Calu3 (cell line): ENCODE measurements at regions not wholly inside any gene's neighbourhood (a gene's known extent, or its start where the extent isn't known, plus 50 kb on each side); places are given as distances from the start of the nearest gene placed in this dataset.

Source experiments
- BruUV-seq: library from RNA; stranded (reverse); fragments of 400-500 nt; replicated peaks from 2 replicates; lab custom pipeline; 2021; lab: Mats Ljungman, UMichigan
- CTCF ChIA-PET: fragments of 300-600 bp; sonication (Branson Sonifier 250); formaldehyde crosslinking; loops from one replicate; lab custom pipeline; 2022; ENCODE audit warnings: antibody characterized with exemption; lab: Charles Lee
- DNase-seq: peaks from one replicate; pipeline ENCODE4 v3.0.0; 2022
- H3K27ac Mint-ChIP-seq: one replicate; pipeline ENCODE4 v1.8.0; 2022; ENCODE audit warnings: mixed read lengths; ENCODE audit not compliant: unreplicated experiment
- H3K27me3 Mint-ChIP-seq: one replicate; pipeline ENCODE4 v1.8.0; 2022; ENCODE audit warnings: mixed read lengths; ENCODE audit not compliant: unreplicated experiment
- H3K36me3 Mint-ChIP-seq: one replicate; pipeline ENCODE4 v1.8.0; 2022; ENCODE audit warnings: mild to moderate bottlenecking, moderate library complexity, mixed read lengths; ENCODE audit not compliant: insufficient read depth, unreplicated experiment
- H3K4me1 Mint-ChIP-seq: one replicate; pipeline ENCODE4 v1.8.0; 2022; ENCODE audit warnings: mild to moderate bottlenecking, low read depth, mixed read lengths; ENCODE audit not compliant: unreplicated experiment
- H3K4me3 Mint-ChIP-seq: one replicate; pipeline ENCODE4 v1.8.0; 2022; ENCODE audit warnings: mild to moderate bottlenecking, low read depth, moderate library complexity, mixed read lengths; ENCODE audit not compliant: unreplicated experiment
- H3K9me3 Mint-ChIP-seq: one replicate; pipeline ENCODE4 v1.8.0; 2022; ENCODE audit warnings: low read depth, mixed read lengths; ENCODE audit not compliant: unreplicated experiment
- intact Hi-C: fragments of 100-400 bp; cut with micrococcal nuclease; formaldehyde crosslinking; loops from one replicate; pipeline ENCODE4 v1.10.0; 2022; ENCODE audit not compliant: unreplicated experiment
- TF ChIP-seq, protein P1 (sequence below): fragments of 200-600 bp; IDR thresholded peaks from one replicate; pipeline ENCODE4 v1.8.0; 2022; ENCODE audit warnings: antibody characterized with exemption; ENCODE audit not compliant: unreplicated experiment

DNA sequence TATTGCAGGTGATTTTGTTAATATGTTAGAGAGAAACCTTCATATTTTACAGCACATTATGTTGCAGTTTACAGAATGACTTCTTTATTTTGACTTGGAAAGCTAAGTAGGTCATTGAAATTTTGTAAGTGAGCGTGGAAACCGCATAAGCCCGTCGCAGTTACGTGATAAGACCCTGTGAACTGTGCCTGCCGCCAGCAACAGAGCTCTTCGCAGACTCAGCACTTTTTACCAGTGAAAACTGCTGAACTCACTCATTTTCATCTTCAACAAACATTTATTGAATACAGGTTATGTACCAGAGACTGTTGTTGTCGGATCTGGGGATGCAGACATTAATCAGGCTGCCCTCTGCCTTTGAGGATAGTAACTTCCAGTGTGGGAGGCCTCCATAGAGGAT lies 355.7 kb downstream of the HS3ST1 start:
- Mint-ChIP-seq H3K27ac (no peak overlapping the region), H3K27me3 (peaks cover 18% of the 10 kb centered on the region), H3K4me3 (no peak overlapping the region), H3K4me1 (no peaks in the 10 kb centered on the region), H3K36me3 (no peaks in the 10 kb centered on the region), H3K9me3 (no peaks in the 10 kb centered on the region)
- BruUV-seq = no TSS peak
- CTCF ChIA-PET = no interaction called here
- TF ChIP-seq, protein P1, sequence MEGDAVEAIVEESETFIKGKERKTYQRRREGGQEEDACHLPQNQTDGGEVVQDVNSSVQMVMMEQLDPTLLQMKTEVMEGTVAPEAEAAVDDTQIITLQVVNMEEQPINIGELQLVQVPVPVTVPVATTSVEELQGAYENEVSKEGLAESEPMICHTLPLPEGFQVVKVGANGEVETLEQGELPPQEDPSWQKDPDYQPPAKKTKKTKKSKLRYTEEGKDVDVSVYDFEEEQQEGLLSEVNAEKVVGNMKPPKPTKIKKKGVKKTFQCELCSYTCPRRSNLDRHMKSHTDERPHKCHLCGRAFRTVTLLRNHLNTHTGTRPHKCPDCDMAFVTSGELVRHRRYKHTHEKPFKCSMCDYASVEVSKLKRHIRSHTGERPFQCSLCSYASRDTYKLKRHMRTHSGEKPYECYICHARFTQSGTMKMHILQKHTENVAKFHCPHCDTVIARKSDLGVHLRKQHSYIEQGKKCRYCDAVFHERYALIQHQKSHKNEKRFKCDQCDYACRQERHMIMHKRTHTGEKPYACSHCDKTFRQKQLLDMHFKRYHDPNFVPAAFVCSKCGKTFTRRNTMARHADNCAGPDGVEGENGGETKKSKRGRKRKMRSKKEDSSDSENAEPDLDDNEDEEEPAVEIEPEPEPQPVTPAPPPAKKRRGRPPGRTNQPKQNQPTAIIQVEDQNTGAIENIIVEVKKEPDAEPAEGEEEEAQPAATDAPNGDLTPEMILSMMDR = no peak
- DNase-seq = no peak
- intact Hi-C loops = no loop called here

DNA sequence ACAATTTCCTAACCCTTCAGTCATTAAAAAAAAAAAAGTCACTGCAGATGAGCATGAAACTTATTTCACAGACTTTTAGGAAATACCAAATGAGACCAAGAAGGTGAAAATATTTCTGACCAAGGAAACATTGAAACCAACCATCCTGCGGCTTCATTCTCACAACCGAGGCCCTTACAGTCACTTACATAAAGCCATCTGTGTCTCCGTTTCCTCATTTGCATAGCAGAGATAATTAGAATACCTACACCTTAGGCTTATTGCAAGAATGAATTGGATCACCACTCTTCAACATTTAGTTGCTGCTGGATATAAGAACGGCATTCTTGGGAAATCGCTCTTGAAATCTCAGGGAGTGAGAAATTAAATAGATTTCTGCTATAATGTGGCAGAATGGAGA lies 356.2 kb downstream of the HS3ST1 start:
- no peak overlapping the region for H3K27ac Mint-ChIP-seq
- no peaks in the 10 kb centered on the region for H3K36me3 Mint-ChIP-seq
- H3K4me1 Mint-ChIP-seq = no peaks in the 10 kb centered on the region
- H3K27me3 Mint-ChIP-seq = peaks cover 24% of the 10 kb centered on the region
- TF ChIP-seq, protein P1 = no peak
- no peak for DNase-seq
- no TSS peak for BruUV-seq
- intact Hi-C loops = no loop called here
- no peaks in the 10 kb centered on the region for H3K9me3 Mint-ChIP-seq
- CTCF ChIA-PET = no interaction called here
- H3K4me3 Mint-ChIP-seq = no peak overlapping the region

DNA sequence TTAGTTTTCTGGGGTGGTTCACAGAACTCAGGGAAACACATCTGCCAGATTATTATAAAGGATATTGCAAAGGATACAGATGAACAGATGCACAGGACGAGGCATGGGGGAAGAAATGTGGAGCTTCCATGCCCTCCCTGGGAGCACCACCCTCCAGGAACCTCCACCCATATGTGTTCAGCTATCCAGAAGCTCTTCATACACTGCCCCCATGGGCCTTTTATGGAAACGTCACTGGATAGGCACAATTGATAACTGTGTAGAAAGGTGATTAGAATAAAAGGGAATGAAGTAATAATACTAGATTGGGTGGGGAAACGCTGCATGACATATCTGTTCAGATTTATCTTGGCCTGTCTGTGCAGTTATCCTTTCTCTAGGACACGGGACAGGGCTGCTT lies 357.9 kb downstream of the HS3ST1 start:
- no TSS peak for BruUV-seq
- Mint-ChIP-seq H3K27ac (no peak overlapping the region), H3K27me3 (peaks cover 25% of the 10 kb centered on the region), H3K9me3 (no peaks in the 10 kb centered on the region), H3K4me3 (no peak overlapping the region), H3K4me1 (no peaks in the 10 kb centered on the region), H3K36me3 (no peaks in the 10 kb centered on the region)
- TF ChIP-seq, protein P1 = no peak
- intact Hi-C loops = no loop called here
- DNase-seq = no peak
- CTCF ChIA-PET = no interaction called here

DNA sequence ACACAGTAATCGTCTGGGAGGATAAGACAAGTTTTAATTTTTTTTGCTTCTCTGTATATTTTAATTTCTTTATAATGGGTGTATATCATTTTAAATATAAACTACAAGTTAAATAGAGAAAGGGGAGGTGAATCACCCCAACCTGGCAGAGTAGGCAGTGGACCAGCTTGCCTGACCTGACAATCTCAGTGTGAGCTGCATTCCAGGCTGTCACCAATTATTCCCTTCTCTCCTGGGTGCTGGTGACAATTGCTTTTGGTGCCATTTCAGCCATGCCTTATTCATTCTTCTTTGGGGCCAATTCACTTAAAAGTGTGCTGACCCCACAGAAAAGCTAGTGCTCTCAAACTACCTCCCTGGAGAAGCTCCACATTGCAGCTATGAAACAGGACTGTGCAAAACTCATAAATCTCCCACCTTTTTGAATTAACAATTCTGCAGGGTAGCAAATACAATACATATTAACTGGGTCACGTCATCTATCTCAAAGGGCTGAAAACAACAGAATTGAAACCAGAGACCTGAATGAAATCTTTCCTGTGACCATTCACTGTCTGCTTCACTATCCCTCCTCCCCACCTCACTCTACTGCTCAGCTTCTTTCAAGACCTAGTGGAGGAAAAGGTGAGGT lies 359.0 kb downstream of the HS3ST1 start:
- Mint-ChIP-seq H3K36me3 (no peaks in the 10 kb centered on the region), H3K4me1 (no peaks in the 10 kb centered on the region), H3K27ac (no peak overlapping the region), H3K9me3 (no peaks in the 10 kb centered on the region), H3K4me3 (no peak overlapping the region), H3K27me3 (peaks cover 25% of the 10 kb centered on the region)
- BruUV-seq = no TSS peak
- TF ChIP-seq, protein P1 = no peak
- CTCF ChIA-PET = interaction anchor here (0.6 kb wide), 1 partner anchor 175 kb away, joined by 3 read pairs; no protein-coding TSS in a partner anchor
- DNase-seq = no peak
- intact Hi-C loops = no loop called here
